AG09319 (cell line): ENCODE measurements at regions not wholly inside any gene's neighbourhood (a gene's known extent, or its start where the extent isn't known, plus 50 kb on each side); places are given as distances from the start of the nearest gene placed in this dataset.
"Not testable (repeated sequence)": the region's sequence is repeated elsewhere in the genome, so short reads cannot be mapped to it uniquely, and the experiment has no call there.

Experiments
- DNase-seq: peaks from one replicate; pipeline ENCODE4 v3.0.0-alpha.2; 2010; ENCODE audit warnings: low read depth; ENCODE audit errors: extremely low read depth
- TF ChIP-seq, protein P1 (sequence below): IDR thresholded peaks from 2 replicates; pipeline ENCODE4 v1.5.1; 2011; ENCODE audit warnings: low read depth, mild to moderate bottlenecking, inconsistent platforms, low read length, moderate library complexity

DNA sequence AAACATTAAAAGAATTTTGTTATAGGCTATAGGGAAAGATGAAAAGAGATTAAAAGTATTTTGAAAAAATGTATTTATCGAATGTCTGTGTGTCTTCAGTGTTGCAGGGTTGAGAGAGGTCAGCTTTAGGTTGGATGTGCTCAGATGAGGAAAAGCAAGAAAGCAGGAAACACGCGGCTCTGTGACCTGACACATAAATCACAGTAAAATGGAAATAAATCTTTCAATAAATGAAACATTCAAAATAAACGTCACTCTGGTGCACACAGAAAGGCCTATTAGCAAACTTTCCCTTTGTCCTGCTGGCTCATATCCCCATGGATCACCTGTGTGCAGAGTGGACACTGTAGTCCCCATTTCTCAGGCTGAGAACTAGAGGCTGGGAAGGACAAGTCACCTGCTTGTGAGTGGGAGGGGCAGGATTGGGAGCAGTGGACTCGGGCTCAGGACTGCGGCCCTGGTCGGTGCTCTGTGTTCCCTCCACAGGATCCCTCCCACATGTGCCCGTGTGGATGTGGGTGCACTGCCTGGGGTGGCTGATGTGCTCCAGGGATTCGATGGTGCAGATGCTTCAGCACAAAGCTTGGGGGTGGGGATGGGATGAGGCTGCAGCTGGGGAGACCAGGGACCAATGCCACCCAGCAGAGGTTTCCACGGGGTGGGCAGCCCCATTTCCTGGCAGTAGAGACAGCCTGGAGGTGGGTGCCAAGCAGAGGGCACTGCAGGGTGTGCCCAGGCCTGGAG, 96.0 kb upstream of the IGLL5 start:
- TF ChIP-seq, protein P1, sequence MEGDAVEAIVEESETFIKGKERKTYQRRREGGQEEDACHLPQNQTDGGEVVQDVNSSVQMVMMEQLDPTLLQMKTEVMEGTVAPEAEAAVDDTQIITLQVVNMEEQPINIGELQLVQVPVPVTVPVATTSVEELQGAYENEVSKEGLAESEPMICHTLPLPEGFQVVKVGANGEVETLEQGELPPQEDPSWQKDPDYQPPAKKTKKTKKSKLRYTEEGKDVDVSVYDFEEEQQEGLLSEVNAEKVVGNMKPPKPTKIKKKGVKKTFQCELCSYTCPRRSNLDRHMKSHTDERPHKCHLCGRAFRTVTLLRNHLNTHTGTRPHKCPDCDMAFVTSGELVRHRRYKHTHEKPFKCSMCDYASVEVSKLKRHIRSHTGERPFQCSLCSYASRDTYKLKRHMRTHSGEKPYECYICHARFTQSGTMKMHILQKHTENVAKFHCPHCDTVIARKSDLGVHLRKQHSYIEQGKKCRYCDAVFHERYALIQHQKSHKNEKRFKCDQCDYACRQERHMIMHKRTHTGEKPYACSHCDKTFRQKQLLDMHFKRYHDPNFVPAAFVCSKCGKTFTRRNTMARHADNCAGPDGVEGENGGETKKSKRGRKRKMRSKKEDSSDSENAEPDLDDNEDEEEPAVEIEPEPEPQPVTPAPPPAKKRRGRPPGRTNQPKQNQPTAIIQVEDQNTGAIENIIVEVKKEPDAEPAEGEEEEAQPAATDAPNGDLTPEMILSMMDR, result no peak
- DNase-seq, result no peak

DNA sequence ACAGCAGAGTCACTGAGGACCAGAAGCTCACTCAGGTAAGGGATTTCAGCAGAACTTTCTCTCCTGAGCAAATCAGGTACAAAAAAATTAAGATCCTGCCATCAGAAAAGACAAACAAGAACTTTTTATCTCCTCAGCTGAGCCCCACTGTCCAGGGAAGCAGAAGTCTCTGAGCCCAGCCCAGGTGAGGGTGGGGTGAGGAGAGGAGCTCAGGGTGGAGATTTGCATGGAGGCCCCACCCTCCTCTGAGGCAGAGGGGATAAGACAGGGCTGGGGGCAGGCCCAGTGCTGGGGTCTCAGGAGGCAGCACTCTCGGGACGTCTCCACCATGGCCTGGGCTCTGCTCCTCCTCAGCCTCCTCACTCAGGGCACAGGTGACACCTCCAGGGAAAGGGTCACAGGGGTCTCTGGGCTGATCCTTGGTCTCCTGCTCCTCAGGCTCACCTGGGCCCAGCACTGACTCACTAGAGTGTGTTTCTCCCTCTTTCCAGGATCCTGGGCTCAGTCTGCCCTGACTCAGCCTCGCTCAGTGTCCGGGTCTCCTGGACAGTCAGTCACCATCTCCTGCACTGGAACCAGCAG, 95.3 kb upstream of the IGLL5 start:
- DNase-seq, result not testable (repeated sequence)

DNA sequence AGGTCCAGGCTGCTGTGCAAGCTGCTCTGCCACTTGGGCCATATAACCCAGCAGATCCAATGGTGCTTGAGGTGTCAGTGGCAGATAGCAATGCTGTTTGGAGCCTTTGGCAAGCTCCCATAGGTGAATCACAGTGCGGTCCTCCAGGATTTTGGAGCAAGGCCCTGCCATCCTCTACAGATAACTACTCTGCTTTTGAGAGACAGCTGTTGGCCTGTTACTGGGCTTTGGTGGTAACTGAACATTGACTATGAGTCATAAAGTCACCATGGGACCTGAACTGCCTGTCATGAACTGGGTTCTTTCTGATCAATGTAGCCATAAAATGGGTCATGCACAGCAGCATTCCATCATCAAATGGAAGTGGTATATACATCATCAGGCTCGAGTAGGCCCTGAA, 92.0 kb upstream of the IGLL5 start:
- DNase-seq, result not testable (repeated sequence)

DNA sequence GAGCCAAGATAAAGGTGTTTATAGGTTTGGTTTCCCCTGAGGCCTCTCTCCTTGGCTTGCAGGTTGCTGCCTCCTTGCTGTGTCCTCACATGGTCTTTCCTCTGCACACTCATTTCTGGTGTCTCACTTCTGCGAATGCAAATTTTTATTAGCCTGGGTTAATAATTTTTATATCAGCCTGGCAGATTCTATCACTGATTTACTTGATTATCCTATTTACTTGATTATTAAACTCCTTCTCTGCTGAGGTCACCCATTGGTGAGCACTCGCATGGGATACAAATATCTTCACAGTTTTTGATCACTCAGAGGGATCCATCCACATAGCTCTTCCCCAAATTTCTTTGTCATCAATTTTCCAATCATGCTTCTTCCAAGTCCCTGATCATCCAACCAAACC, 90.9 kb upstream of the IGLL5 start:
- DNase-seq, result no peak
- TF ChIP-seq, protein P1, result no peak

DNA sequence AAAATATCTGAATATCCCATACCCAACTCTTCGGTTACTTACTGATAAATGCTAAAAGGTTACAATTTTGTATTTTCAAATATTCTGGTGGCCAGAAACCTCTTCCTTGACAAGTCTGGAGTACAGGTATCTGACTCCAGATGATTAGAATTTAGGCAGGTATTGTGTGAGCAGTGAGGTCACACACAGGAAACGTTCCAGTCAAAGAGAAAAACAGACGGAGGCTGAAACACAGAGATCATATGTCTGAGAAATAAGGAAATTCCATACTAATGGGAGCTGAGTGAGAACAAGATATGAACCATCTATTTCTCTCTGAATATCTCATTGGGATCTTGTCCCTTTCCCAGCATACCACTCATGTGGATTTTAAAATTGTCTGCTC, 89.4 kb upstream of the IGLL5 start:
- TF ChIP-seq, protein P1, result no peak
- DNase-seq, result no peak

DNA sequence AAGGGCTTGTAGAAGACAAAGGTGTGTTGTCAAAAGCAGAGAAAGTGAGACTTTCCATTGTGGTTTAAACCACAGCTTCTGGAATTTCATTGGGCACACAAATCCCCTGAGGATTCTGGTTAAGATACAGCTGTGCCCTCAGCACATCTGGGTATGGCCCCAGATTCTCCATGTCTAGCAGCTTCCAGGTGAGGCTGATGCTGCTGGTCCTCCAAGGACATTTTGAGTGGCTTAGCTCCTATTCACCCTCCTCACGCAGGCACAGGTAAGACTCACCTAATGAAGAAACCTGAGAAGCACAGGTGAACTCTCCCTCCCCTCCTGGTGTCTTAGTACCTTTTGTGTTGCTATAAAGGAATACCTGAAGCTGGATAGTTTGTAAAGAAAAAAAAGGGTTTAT, 88.9 kb upstream of the IGLL5 start:
- TF ChIP-seq, protein P1, result no peak
- no peak for DNase-seq

DNA sequence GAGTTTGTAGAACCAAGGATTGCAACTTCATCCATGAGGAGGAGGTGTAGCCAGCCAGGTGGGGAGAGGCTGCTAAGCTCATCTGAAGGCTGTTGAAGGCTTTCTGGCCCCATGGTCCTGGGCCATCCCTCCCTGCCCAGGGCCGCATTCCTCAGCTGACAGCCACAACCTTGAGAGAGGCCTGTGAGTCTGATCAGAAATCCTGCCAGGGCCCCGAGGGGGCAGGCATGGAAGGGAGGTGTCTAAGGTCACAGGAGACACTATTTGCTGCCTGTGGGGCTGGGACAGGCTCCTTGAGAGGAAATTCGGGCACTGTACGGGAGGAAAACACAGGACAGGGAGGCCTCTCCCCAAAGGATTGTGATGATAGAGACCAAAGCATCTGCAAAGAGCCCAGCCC, 88.1 kb upstream of the IGLL5 start:
- no peak for DNase-seq
- TF ChIP-seq, protein P1, result no peak

DNA sequence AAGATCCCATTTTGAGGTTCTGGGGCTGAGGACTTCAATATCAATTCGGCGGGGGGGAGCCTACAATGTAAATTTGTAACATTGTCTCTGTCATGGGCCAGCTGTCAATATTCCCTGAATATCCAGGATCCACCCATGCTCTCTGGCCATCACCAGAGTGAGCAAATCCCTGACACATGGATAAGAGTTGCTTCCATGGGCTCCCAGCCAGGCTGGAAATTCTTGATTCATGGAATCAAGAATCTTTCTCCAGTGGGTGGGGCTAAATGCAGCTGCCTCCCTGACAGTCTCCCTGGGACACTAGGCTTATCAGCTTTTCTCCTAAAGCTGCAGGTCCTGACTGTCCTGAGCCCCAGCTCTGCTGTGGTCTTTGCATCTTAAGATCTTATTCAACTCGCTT, 86.9 kb upstream of the IGLL5 start:
- no peak for DNase-seq

More for the DNA sequence above, 86.9 kb upstream of the IGLL5 start:
- TF ChIP-seq, protein P1, result no peak
